OCI-LY7 (cell line): ENCODE measurements at regions not wholly inside any gene's neighbourhood (a gene's known extent, or its start where the extent isn't known, plus 50 kb on each side); places are given as distances from the start of the nearest gene placed in this dataset.

Experiments used
- EZH2phosphoT487 ChIP-seq: fragments of 200-600 bp; sonication (generic); IDR thresholded peaks from 2 replicates; pipeline ENCODE4 v1.6.1; 2018; ENCODE audit warnings: low read depth, borderline replicate concordance, mild to moderate bottlenecking, mixed run types, antibody characterized with exemption, low read length, moderate library complexity, mixed read lengths
- TF ChIP-seq, protein P1 (sequence below): fragments of 200-600 bp; sonication (generic); conservative IDR thresholded peaks from 2 replicates; pipeline ENCODE4 v1.5.1; 2014; ENCODE audit warnings: mild to moderate bottlenecking, antibody characterized with exemption, low read length, moderate library complexity, mixed read lengths

- TF ChIP-seq, protein P1, sequence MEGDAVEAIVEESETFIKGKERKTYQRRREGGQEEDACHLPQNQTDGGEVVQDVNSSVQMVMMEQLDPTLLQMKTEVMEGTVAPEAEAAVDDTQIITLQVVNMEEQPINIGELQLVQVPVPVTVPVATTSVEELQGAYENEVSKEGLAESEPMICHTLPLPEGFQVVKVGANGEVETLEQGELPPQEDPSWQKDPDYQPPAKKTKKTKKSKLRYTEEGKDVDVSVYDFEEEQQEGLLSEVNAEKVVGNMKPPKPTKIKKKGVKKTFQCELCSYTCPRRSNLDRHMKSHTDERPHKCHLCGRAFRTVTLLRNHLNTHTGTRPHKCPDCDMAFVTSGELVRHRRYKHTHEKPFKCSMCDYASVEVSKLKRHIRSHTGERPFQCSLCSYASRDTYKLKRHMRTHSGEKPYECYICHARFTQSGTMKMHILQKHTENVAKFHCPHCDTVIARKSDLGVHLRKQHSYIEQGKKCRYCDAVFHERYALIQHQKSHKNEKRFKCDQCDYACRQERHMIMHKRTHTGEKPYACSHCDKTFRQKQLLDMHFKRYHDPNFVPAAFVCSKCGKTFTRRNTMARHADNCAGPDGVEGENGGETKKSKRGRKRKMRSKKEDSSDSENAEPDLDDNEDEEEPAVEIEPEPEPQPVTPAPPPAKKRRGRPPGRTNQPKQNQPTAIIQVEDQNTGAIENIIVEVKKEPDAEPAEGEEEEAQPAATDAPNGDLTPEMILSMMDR = no peak
- no peak for TF ChIP-seq EZH2phosphoT487
Measured at GRCh38 chr4:178293601-178294000, 851.4 kb upstream of the AGA start.
